ENCODE measurements at regions not wholly inside any gene's neighbourhood (a gene's known extent, or its start where the extent isn't known, plus 50 kb on each side); places are given as distances from the start of the nearest gene placed in this dataset.

- DNase-seq (ENCODE audit: low spot score) (no peak), ATAC-seq (ENCODE audit: low read depth) (no peak)
- no peak for TF ChIP-seq CTCF (IDR thresholded peaks at IDR 0.05; ENCODE audit: poor library complexity, severe bottlenecking)
- H3K27me3 ChIP-seq (ENCODE audit: insufficient read depth, poor library complexity, severe bottlenecking) = no peaks in the 10 kb centered on the region
- H3K4me1 ChIP-seq (ENCODE audit: insufficient read depth, poor library complexity, severe bottlenecking) = no peaks in the 10 kb centered on the region
- H3K27ac ChIP-seq (ENCODE audit: poor library complexity, severe bottlenecking) = no peak overlapping the region
- H3K36me3 ChIP-seq (ENCODE audit: low read depth) = no peaks in the 10 kb centered on the region
- H3K4me3 ChIP-seq (ENCODE audit: severe bottlenecking) = no peak overlapping the region
- no peaks in the 10 kb centered on the region for H3K9me3 ChIP-seq (ENCODE audit: severe bottlenecking)
These were observed 73.1 kb upstream of the GALNT2 start for GRCh38 chr1:229993894-229994293.

GRCh38 chr1:229999004-229999670, 67.9 kb upstream of the GALNT2 start:
- DNase-seq (ENCODE audit: low spot score) (no peak), ATAC-seq (ENCODE audit: low read depth) (no peak)
- H3K4me3 ChIP-seq (ENCODE audit: severe bottlenecking) = no peak overlapping the region
- no peaks in the 10 kb centered on the region for H3K4me1 ChIP-seq (ENCODE audit: insufficient read depth, poor library complexity, severe bottlenecking)
- TF ChIP-seq CTCF (IDR thresholded peaks at IDR 0.05; ENCODE audit: poor library complexity, severe bottlenecking) = no peak
- H3K27me3 ChIP-seq (ENCODE audit: insufficient read depth, poor library complexity, severe bottlenecking) = no peaks in the 10 kb centered on the region
- no peaks in the 10 kb centered on the region for H3K36me3 ChIP-seq (ENCODE audit: low read depth)
- H3K27ac ChIP-seq (ENCODE audit: poor library complexity, severe bottlenecking) = no peak overlapping the region
- no peaks in the 10 kb centered on the region for H3K9me3 ChIP-seq (ENCODE audit: severe bottlenecking)

- no peak overlapping the region for H3K4me3 ChIP-seq (ENCODE audit: severe bottlenecking)
- TF ChIP-seq CTCF (IDR thresholded peaks at IDR 0.05; ENCODE audit: poor library complexity, severe bottlenecking) = no peak
- no peaks in the 10 kb centered on the region for H3K9me3 ChIP-seq (ENCODE audit: severe bottlenecking)
- no peak for DNase-seq (ENCODE audit: low spot score)
- H3K27me3 ChIP-seq (ENCODE audit: insufficient read depth, poor library complexity, severe bottlenecking) = no peaks in the 10 kb centered on the region
- ATAC-seq (ENCODE audit: low read depth) = no peak
- H3K27ac ChIP-seq (ENCODE audit: poor library complexity, severe bottlenecking) = no peak overlapping the region
- H3K4me1 ChIP-seq (ENCODE audit: insufficient read depth, poor library complexity, severe bottlenecking) = no peaks in the 10 kb centered on the region
- no peaks in the 10 kb centered on the region for H3K36me3 ChIP-seq (ENCODE audit: low read depth)
These were observed 66.4 kb upstream of the GALNT2 start for GRCh38 chr1:230000493-230001184.

- ATAC-seq (ENCODE audit: low read depth) = no peak
- no peaks in the 10 kb centered on the region for H3K27me3 ChIP-seq (ENCODE audit: insufficient read depth, poor library complexity, severe bottlenecking)
- no peak for TF ChIP-seq CTCF (IDR thresholded peaks at IDR 0.05; ENCODE audit: poor library complexity, severe bottlenecking)
These were observed 64.8 kb upstream of the GALNT2 start for GRCh38 chr1:230002164-230002803.

More at GRCh38 chr1:230002164-230002803, 64.8 kb upstream of the GALNT2 start:
- no peak overlapping the region for H3K4me3 ChIP-seq (ENCODE audit: severe bottlenecking)
- DNase-seq (ENCODE audit: low spot score) = no peak
- no peaks in the 10 kb centered on the region for H3K4me1 ChIP-seq (ENCODE audit: insufficient read depth, poor library complexity, severe bottlenecking)
- no peaks in the 10 kb centered on the region for H3K36me3 ChIP-seq (ENCODE audit: low read depth)
- no peak overlapping the region for H3K27ac ChIP-seq (ENCODE audit: poor library complexity, severe bottlenecking)
- no peaks in the 10 kb centered on the region for H3K9me3 ChIP-seq (ENCODE audit: severe bottlenecking)
